T-helper 17 cell (primary cell): ENCODE measurements at regions not wholly inside any gene's neighbourhood (a gene's known extent, or its start where the extent isn't known, plus 50 kb on each side); places are given as distances from the start of the nearest gene placed in this dataset.
"Not testable (repeated sequence)": the region's sequence is repeated elsewhere in the genome, so short reads cannot be mapped to it uniquely, and the experiment has no call there.

Source experiments
- ATAC-seq: fragments of 150-1000 bp; cut with Tn5 transposase; 2 replicates; pipeline ENCODE4 v1.10.0; 2021; ENCODE audit warnings: mild to moderate bottlenecking, moderate library complexity
- DNase-seq, 3 donors: peaks; one replicate each; pipeline versions ENCODE4 v3.0.0 to v3.0.0-alpha.2; 2020 to 2021
- H3K9me3 ChIP-seq: one replicate; pipeline ENCODE4 v1.7.0; 2013; ENCODE audit warnings: low read length, mild to moderate bottlenecking; ENCODE audit not compliant: control insufficient read depth, poor library complexity, severe bottlenecking
- H3K27ac Mint-ChIP-seq: one replicate; pipeline ENCODE4 v1.8.0; 2022; ENCODE audit warnings: mild to moderate bottlenecking, moderate library complexity, mixed read lengths
- H3K27me3 Mint-ChIP-seq: one replicate; pipeline ENCODE4 v1.8.0; 2022; ENCODE audit warnings: mixed read lengths
- H3K36me3 Mint-ChIP-seq: one replicate; pipeline ENCODE4 v1.8.0; 2022; ENCODE audit warnings: low read depth, mixed read lengths
- H3K4me1 Mint-ChIP-seq: one replicate; pipeline ENCODE4 v1.8.0; 2022; ENCODE audit warnings: mild to moderate bottlenecking, mixed read lengths
- H3K4me3 Mint-ChIP-seq: one replicate; pipeline ENCODE4 v1.8.0; 2022; ENCODE audit warnings: mild to moderate bottlenecking, moderate library complexity, mixed read lengths

GRCh38 chr10:55979203-55979602 is 381.9 kb downstream of the ZWINT start:
- Mint-ChIP-seq H3K36me3 (no peaks in the 10 kb centered on the region), H3K4me1 (no peaks in the 10 kb centered on the region), H3K27me3 (no peaks in the 10 kb centered on the region), H3K27ac (no peak overlapping the region), H3K4me3 (no peak overlapping the region)
- no peak for DNase-seq
- no peaks in the 10 kb centered on the region for H3K9me3 ChIP-seq
- no peak for ATAC-seq

DNA sequence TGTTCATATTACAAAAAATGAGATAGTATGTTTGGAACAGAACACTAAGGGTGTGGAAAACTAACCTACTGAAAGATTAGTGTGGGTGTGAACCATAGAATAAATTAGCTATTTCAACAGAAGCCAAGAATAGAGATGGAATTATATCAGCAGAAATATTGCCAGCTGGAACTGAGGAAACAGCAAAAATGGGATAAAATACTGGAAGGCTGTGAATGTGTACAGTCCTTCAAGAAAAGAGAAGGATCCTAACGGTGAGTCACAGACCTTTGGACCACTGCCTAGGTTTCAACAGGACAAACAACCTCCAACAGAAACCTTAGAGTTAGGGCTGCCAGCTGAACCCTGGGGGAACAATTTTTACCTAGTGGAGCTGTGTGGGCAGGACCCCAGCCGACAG is 395.0 kb downstream of the ZWINT start:
- Mint-ChIP-seq H3K4me3 (no peak overlapping the region), H3K36me3 (no peaks in the 10 kb centered on the region), H3K4me1 (no peaks in the 10 kb centered on the region), H3K27me3 (no peaks in the 10 kb centered on the region), H3K27ac (no peak overlapping the region)
- no peak for ATAC-seq
- H3K9me3 ChIP-seq = no peaks in the 10 kb centered on the region
- no peak for DNase-seq

- ATAC-seq (no peak), DNase-seq (no peak)
- Mint-ChIP-seq H3K27me3 (no peaks in the 10 kb centered on the region), H3K4me3 (no peak overlapping the region), H3K36me3 (no peaks in the 10 kb centered on the region), H3K4me1 (no peaks in the 10 kb centered on the region), H3K27ac (no peak overlapping the region)
- no peaks in the 10 kb centered on the region for H3K9me3 ChIP-seq
These were observed 417.7 kb downstream of the ZWINT start for GRCh38 chr10:55943403-55943802.

GRCh38 chr10:55929291-55929690 is 431.8 kb downstream of the ZWINT start:
- H3K4me1 Mint-ChIP-seq = no peaks in the 10 kb centered on the region
- H3K36me3 Mint-ChIP-seq = no peaks in the 10 kb centered on the region
- DNase-seq = no peak
- H3K9me3 ChIP-seq = no peaks in the 10 kb centered on the region
- no peak for ATAC-seq
- H3K27ac Mint-ChIP-seq = no peak overlapping the region
- no peaks in the 10 kb centered on the region for H3K27me3 Mint-ChIP-seq
- no peak overlapping the region for H3K4me3 Mint-ChIP-seq

GRCh38 chr10:55899472-55900147 is 461.4 kb downstream of the ZWINT start:
- DNase-seq, ATAC-seq, H3K9me3 ChIP-seq, H3K27ac Mint-ChIP-seq, H3K36me3 Mint-ChIP-seq, H3K27me3 Mint-ChIP-seq, H3K4me3 Mint-ChIP-seq, H3K4me1 Mint-ChIP-seq: not testable (repeated sequence)

DNA sequence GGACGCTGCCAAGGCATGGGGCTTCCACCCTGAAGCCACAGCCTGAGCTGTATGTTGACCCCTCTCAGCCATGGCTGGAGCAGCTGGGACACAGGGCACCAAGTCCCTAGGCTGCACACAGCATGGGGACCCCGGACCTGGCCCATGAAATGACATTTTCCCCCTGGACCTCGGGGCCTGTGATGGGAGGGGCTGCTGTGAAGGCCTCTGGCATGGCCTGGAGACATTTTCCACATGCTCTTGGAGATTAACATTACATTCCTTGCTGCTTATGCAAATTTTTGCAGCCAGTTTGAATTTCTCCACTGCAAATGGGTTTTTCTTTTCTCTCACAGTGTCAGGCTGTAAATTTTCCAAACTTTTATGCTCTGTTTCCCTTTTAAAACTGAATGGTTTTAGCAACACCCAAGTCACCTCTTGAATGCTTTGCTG is 463.6 kb downstream of the ZWINT start:
- no peak for DNase-seq
- H3K36me3 Mint-ChIP-seq = no peaks in the 10 kb centered on the region
- ATAC-seq = no peak
- H3K4me3 Mint-ChIP-seq = no peak overlapping the region
- no peaks in the 10 kb centered on the region for H3K9me3 ChIP-seq
- no peak overlapping the region for H3K27ac Mint-ChIP-seq
- H3K27me3 Mint-ChIP-seq = no peaks in the 10 kb centered on the region
- no peaks in the 10 kb centered on the region for H3K4me1 Mint-ChIP-seq

- H3K4me1 Mint-ChIP-seq = no peaks in the 10 kb centered on the region
- no peak overlapping the region for H3K27ac Mint-ChIP-seq
- ATAC-seq = no peak
- no peaks in the 10 kb centered on the region for H3K9me3 ChIP-seq
- DNase-seq = no peak
- no peak overlapping the region for H3K4me3 Mint-ChIP-seq
- no peaks in the 10 kb centered on the region for H3K27me3 Mint-ChIP-seq
- H3K36me3 Mint-ChIP-seq = no peaks in the 10 kb centered on the region
These were observed 468.8 kb downstream of the ZWINT start for GRCh38 chr10:55892276-55892675.

DNA sequence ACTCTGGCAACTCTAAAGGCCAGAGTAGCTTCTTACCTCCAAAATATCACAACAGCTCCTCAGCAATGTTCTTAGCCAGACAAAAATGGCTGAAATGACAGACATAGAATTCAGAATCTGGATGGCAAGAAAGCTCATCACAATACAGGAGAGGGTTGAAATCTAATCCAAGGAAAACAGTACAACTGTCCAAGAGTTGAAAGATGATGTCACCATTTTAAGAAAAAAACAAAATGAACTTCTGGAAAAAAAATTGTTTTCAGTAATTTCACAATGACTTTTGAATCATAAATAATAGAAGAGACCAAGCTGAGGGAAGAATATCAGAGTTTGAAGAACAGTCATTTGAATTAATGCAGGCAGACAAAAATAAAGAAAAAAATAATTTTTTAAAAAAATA is 479.5 kb downstream of the ZWINT start:
- Mint-ChIP-seq H3K27me3 (no peaks in the 10 kb centered on the region), H3K4me1 (no peaks in the 10 kb centered on the region), H3K27ac (no peak overlapping the region), H3K4me3 (no peak overlapping the region), H3K36me3 (no peaks in the 10 kb centered on the region)
- DNase-seq (no peak), ATAC-seq (no peak)
- no peaks in the 10 kb centered on the region for H3K9me3 ChIP-seq

DNA sequence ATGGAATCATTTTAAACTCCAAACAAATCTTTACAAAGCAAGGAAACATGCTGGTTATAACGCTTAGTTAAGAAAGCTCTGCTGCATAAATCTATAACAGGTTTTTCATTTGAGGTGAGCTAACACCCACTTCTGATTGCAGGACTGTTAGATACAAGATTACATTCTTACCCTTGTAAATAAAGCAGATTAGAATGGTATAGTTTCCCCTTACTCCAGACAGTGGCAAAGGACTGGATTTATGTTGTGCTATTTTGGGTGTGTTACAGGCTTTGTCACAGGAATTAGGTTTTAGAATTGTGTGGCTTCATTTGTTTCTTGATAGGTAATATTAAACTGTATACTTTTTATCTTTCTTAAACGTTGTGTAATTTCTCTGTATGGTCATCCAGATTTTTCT is 487.6 kb downstream of the ZWINT start:
- H3K36me3 Mint-ChIP-seq = no peaks in the 10 kb centered on the region

GRCh38 chr10:55870186-55870585 is 490.9 kb downstream of the ZWINT start:
- Mint-ChIP-seq H3K4me3 (no peak overlapping the region), H3K36me3 (no peaks in the 10 kb centered on the region), H3K27me3 (no peaks in the 10 kb centered on the region), H3K4me1 (no peaks in the 10 kb centered on the region), H3K27ac (no peak overlapping the region)
- DNase-seq (no peak), ATAC-seq (no peak)
- H3K9me3 ChIP-seq = peaks cover 3% of the 10 kb centered on the region

More for the DNA sequence above, 487.6 kb downstream of the ZWINT start:
- ATAC-seq = no peak
- no peak for DNase-seq
- peaks cover 3% of the 10 kb centered on the region for H3K9me3 ChIP-seq
- H3K4me1 Mint-ChIP-seq = no peaks in the 10 kb centered on the region
- H3K27ac Mint-ChIP-seq = no peak overlapping the region
- no peaks in the 10 kb centered on the region for H3K27me3 Mint-ChIP-seq
- no peak overlapping the region for H3K4me3 Mint-ChIP-seq

- no peak overlapping the region for H3K4me3 Mint-ChIP-seq
These were observed 493.2 kb downstream of the ZWINT start for GRCh38 chr10:55867848-55868247.

GRCh38 chr10:55858730-55859129 is 502.3 kb downstream of the ZWINT start:
- H3K27ac Mint-ChIP-seq = no peak overlapping the region
- no peaks in the 10 kb centered on the region for H3K4me1 Mint-ChIP-seq

More at GRCh38 chr10:55867848-55868247, 493.2 kb downstream of the ZWINT start:
- H3K9me3 ChIP-seq = no peaks in the 10 kb centered on the region
- DNase-seq (no peak), ATAC-seq (no peak)
- H3K4me1 Mint-ChIP-seq = no peaks in the 10 kb centered on the region
- no peak overlapping the region for H3K27ac Mint-ChIP-seq
- H3K27me3 Mint-ChIP-seq = no peaks in the 10 kb centered on the region
- H3K36me3 Mint-ChIP-seq = no peaks in the 10 kb centered on the region

GRCh38 chr10:55852900-55853299 is 508.2 kb downstream of the ZWINT start:
- Mint-ChIP-seq H3K27ac (no peak overlapping the region), H3K27me3 (no peaks in the 10 kb centered on the region), H3K4me1 (no peaks in the 10 kb centered on the region), H3K36me3 (no peaks in the 10 kb centered on the region), H3K4me3 (no peak overlapping the region)
- ATAC-seq = no peak
- H3K9me3 ChIP-seq = no peaks in the 10 kb centered on the region
- DNase-seq = no peak

More at GRCh38 chr10:55858730-55859129, 502.3 kb downstream of the ZWINT start:
- Mint-ChIP-seq H3K36me3 (no peaks in the 10 kb centered on the region), H3K27me3 (no peaks in the 10 kb centered on the region), H3K4me3 (no peak overlapping the region)
- DNase-seq = no peak
- ATAC-seq = no peak
- no peaks in the 10 kb centered on the region for H3K9me3 ChIP-seq

- no peaks in the 10 kb centered on the region for H3K4me1 Mint-ChIP-seq
- ATAC-seq = no peak
These were observed 523.8 kb downstream of the ZWINT start for GRCh38 chr10:55837273-55837672.

More at GRCh38 chr10:55837273-55837672, 523.8 kb downstream of the ZWINT start:
- Mint-ChIP-seq H3K27ac (no peak overlapping the region), H3K4me3 (no peak overlapping the region), H3K36me3 (no peaks in the 10 kb centered on the region), H3K27me3 (no peaks in the 10 kb centered on the region)
- no peak for DNase-seq
- H3K9me3 ChIP-seq = no peaks in the 10 kb centered on the region
